Left ventricle myocardium inferior (tissue), 1 donor: ENCODE measurements at regions not wholly inside any gene's neighbourhood (a gene's known extent, or its start where the extent isn't known, plus 50 kb on each side); places are given as distances from the start of the nearest gene placed in this dataset.

Experiments used
- DNase-seq: peaks from one replicate; pipeline ENCODE4 v3.0.0-alpha.2; 2020
- H3K27ac ChIP-seq: fragments of 200-600 bp; replicated peaks from 2 replicates; pipeline ENCODE4 v1.8.0; 2021
- H3K27me3 ChIP-seq: fragments of 200-600 bp; 2 replicates; pipeline ENCODE4 v1.8.0; 2021; ENCODE audit warnings: low read depth
- H3K36me3 ChIP-seq: fragments of 200-600 bp; 2 replicates; pipeline ENCODE4 v1.8.0; 2021
- H3K4me1 ChIP-seq: fragments of 200-600 bp; 2 replicates; pipeline ENCODE4 v1.8.0; 2021
- H3K4me3 ChIP-seq: fragments of 200-600 bp; 2 replicates; pipeline ENCODE4 v1.8.0; 2021; ENCODE audit warnings: mild to moderate bottlenecking, moderate library complexity
- H3K9me3 ChIP-seq: fragments of 200-600 bp; replicated peaks from 2 replicates; pipeline ENCODE4 v1.8.0; 2021
- CTCF ChIP-seq: fragments of 200-600 bp; IDR thresholded peaks from 2 replicates; pipeline ENCODE4 v1.8.0; 2021; ENCODE audit warnings: antibody characterized with exemption, mild to moderate bottlenecking, borderline replicate concordance
- intact Hi-C: fragments of 100-400 bp; cut with micrococcal nuclease; formaldehyde crosslinking; loops from one replicate; pipeline ENCODE4 v1.11.0; 2022
- donor health status: DM: no; HTN: yes; CAD: no; lungs with severe emphysema.

GRCh38 chr12:67582238-67582834, 66.2 kb upstream of the DYRK2 start:
- Histone ChIP-seq H3K27ac (no peak overlapping the region), H3K4me3 (no peak overlapping the region), H3K36me3 (no peaks in the 10 kb centered on the region), H3K27me3 (no peaks in the 10 kb centered on the region), H3K9me3 (no peaks in the 10 kb centered on the region), H3K4me1 (peaks cover 5% of the 10 kb centered on the region)
- intact Hi-C loops, result no loop called here
- TF ChIP-seq CTCF, result no peak
- no peak for DNase-seq

- Histone ChIP-seq H3K36me3 (no peaks in the 10 kb centered on the region), H3K27ac (no peak overlapping the region), H3K9me3 (no peaks in the 10 kb centered on the region), H3K4me3 (no peak overlapping the region), H3K27me3 (no peaks in the 10 kb centered on the region), H3K4me1 (peaks cover 5% of the 10 kb centered on the region)
- intact Hi-C loops, result no loop called here
- no peak for DNase-seq
- no peak for TF ChIP-seq CTCF
Observed at GRCh38 chr12:67582844-67583243, 65.7 kb upstream of the DYRK2 start.

GRCh38 chr12:67586951-67587350, 61.6 kb upstream of the DYRK2 start:
- H3K9me3 ChIP-seq, result no peaks in the 10 kb centered on the region
- DNase-seq, result no peak
- peaks cover 5% of the 10 kb centered on the region for H3K4me1 ChIP-seq
- H3K27ac ChIP-seq, result no peak overlapping the region
- H3K27me3 ChIP-seq, result no peaks in the 10 kb centered on the region
- H3K4me3 ChIP-seq, result no peak overlapping the region
- no peak for TF ChIP-seq CTCF
- intact Hi-C loops, result no loop called here
- no peaks in the 10 kb centered on the region for H3K36me3 ChIP-seq

- no peaks in the 10 kb centered on the region for H3K9me3 ChIP-seq
- no peak overlapping the region for H3K27ac ChIP-seq
- no peak for DNase-seq
- peaks cover 10% of the 10 kb centered on the region for H3K4me1 ChIP-seq
- H3K27me3 ChIP-seq, result no peaks in the 10 kb centered on the region
- no peaks in the 10 kb centered on the region for H3K36me3 ChIP-seq
- no peak for TF ChIP-seq CTCF
- H3K4me3 ChIP-seq, result no peak overlapping the region
- intact Hi-C loops, result no loop called here
Observed at GRCh38 chr12:67589078-67589477, 59.5 kb upstream of the DYRK2 start.

- no peak for TF ChIP-seq CTCF
Observed at GRCh38 chr12:67590149-67590790, 58.3 kb upstream of the DYRK2 start.

More at GRCh38 chr12:67590149-67590790, 58.3 kb upstream of the DYRK2 start:
- H3K4me3 ChIP-seq, result no peak overlapping the region
- no peak overlapping the region for H3K27ac ChIP-seq
- intact Hi-C loops, result no loop called here
- no peak for DNase-seq
- H3K4me1 ChIP-seq, result peaks cover 13% of the 10 kb centered on the region
- H3K27me3 ChIP-seq, result no peaks in the 10 kb centered on the region
- no peaks in the 10 kb centered on the region for H3K9me3 ChIP-seq
- no peaks in the 10 kb centered on the region for H3K36me3 ChIP-seq
